ENCODE measurements at regions not wholly inside any gene's neighbourhood (a gene's known extent, or its start where the extent isn't known, plus 50 kb on each side); places are given as distances from the start of the nearest gene placed in this dataset.

DNA sequence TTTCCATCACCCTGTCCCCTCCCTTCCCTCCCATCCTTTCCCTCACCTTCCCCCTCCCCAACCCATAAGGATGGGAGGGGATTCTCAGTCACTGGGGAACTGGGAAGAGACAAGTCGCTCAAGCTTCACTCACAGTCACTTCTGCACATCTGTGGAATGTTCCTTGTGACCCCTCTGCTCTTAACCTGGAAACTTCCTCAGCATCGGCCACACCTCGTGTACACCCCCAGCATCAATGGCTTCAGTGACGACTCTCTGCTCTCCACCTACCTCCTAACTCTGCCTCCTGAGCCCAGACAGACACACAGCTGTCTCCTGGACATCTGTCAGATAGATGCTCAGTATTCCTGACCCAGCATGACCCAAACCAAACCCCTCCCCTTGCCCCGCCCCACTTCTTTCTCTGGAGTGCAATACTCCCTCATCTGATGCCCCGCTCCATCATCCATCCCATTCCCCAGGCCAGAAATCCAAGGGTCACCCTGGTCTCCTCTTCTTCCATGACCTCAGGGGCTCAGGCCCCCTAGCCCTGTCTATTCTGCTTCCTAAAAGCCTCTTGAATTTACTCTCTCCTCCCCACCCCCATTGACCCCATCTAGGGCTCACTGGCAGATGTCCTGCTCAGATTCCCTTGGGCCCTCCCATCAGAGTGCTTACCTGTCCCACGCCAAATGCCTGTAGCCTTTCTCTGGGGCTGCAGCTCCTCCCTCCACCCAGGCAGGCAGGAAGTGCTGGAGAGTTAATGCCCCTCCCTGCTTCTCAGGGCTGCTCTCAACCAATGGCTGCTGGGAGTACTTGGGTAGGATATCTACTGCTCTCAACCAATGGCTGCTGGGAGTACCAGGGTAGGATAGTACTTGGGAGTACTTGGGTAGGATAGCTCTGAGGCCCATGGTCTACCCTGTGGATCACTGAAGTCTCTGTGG, 83.1 kb upstream of the CSF3R start:
- Mint-ChIP-seq H3K9me3 (no peaks in the 10 kb centered on the region), H3K27me3 (peaks cover 4 to 19% (median 10%) of the 10 kb centered on the region in 3 donors), H3K36me3 (no peaks in the 10 kb centered on the region), H3K27ac (no peak overlapping the region), H3K4me3 (no peak overlapping the region), H3K4me1 (no peaks in the 10 kb centered on the region)
- no peak for ATAC-seq (ENCODE audit: low read depth in 2 of 2)
- DNase-seq = no peak

DNA sequence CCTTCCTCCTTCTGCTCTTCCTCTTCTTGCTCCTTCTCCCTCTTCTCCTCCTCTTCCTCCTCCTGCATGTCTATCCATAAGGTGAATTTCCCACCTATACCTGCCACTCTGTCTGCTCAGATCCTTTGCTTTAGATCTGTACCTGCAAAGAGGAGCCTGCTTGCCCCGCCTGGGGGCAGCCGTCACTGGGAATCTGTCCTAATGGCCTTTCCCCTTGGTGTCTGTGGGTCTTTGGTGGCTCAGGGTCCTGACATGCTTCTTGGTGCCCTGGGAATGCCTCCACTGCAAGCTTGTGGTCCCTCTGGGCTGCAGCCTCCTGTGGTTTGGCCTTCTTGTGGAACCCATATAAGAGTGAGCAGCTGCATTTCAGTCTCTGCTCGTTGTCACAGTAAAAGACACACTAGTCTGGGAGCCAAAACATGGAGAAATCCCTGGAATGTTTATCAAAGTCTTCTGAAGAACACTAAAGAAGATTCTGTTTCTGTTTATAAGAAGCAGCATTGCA, 79.5 kb upstream of the CSF3R start:
- H3K4me1 Mint-ChIP-seq = no peaks in the 10 kb centered on the region
- no peak overlapping the region for H3K27ac Mint-ChIP-seq
- peaks cover 4 to 26% (median 9%) of the 10 kb centered on the region in 3 donors for H3K27me3 Mint-ChIP-seq
- no peak for DNase-seq
- no peaks in the 10 kb centered on the region for H3K36me3 Mint-ChIP-seq
- no peaks in the 10 kb centered on the region for H3K9me3 Mint-ChIP-seq
- H3K4me3 Mint-ChIP-seq = no peak overlapping the region
- no peak for ATAC-seq (ENCODE audit: low read depth in 2 of 2)

DNA sequence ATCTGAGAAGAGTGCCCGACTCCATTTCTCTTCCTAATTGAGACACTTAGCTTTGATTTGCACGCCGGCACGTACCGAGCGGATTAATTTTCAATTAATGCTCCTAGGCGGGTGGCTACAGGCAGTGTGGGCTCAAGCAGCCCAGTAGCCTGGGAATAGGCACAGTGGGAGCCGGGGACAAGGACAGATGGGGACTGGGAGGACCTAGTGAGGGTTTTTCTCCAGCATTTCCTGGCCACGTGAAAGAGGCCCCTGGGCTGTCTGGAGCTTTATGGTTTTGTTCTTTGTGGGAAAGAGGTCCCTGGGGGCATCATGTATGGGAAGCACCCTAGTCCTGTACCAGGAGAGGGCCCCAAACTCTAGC, 78.6 kb upstream of the CSF3R start:
- Mint-ChIP-seq H3K27ac (no peak overlapping the region), H3K4me3 (no peak overlapping the region), H3K4me1 (no peaks in the 10 kb centered on the region), H3K36me3 (no peaks in the 10 kb centered on the region), H3K9me3 (no peaks in the 10 kb centered on the region), H3K27me3 (peaks cover 9 to 34% (median 9%) of the 10 kb centered on the region in 3 donors)
- DNase-seq (no peak), ATAC-seq (ENCODE audit: low read depth in 2 of 2) (no peak)

DNA sequence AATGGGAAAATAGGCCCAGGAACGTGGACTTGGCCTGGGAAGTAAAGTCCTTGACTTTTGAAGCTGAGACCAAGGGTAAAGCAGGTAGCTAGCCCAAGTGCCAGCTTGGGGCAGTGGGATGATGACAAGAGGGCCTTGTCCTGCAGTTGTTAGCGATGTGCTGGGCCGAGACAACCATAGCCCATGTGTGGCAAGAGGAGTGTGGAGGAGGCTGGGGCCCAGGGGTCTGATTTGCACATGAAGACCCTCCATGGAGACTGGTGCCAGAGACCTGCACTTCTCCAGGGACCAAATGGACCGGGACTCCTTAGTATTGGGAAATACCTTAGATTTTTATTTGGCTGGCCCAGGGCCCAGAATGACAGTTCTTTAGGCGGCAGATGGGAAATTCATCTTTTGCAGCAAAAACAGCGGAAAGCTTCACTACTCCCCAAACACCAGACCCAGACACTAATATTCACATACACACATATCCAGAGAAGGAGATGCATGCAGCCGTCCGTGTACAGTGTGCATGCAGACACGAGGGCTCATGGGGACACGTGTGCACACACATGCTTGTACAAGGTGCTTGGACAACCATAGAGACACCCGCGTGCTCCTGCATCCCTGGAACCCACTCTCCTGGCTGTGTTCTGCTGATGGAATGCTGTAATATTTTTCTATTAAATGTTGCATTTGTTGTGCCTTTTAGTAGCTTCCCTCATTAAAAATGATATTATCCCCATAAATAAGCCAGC, 78.1 kb upstream of the CSF3R start:
- no peak overlapping the region for H3K27ac Mint-ChIP-seq
- no peak for ATAC-seq (ENCODE audit: low read depth in 2 of 2)
- H3K27me3 Mint-ChIP-seq = peaks cover 4 to 31% (median 9%) of the 10 kb centered on the region in 3 donors
- DNase-seq = no peak
- no peaks in the 10 kb centered on the region for H3K4me1 Mint-ChIP-seq
- H3K9me3 Mint-ChIP-seq = no peaks in the 10 kb centered on the region
- H3K4me3 Mint-ChIP-seq = no peak overlapping the region
- H3K36me3 Mint-ChIP-seq = no peaks in the 10 kb centered on the region

DNA sequence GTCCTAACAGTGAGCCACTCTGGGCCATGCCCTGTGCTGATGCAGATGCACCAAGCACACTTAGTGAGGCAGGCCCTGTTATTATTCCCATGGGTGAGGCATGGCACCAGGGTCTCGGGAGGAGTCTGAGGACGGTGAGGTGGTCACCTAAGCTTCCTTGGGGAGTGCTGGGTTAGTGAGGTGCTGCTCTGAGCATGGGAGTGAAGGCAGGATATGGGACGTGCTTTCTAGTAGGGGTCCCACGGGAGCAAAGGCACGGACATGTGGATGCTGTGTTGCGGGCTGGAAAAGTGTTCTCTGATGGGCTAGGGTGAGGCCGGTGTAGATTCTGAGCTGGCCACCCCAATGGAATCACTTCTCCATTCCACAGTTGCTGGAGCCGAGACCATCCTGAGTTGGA, 77.5 kb upstream of the CSF3R start:
- ATAC-seq (ENCODE audit: low read depth in 2 of 2) (no peak), DNase-seq (no peak)
- H3K27me3 Mint-ChIP-seq = peaks cover 2 to 31% (median 9%) of the 10 kb centered on the region in 3 donors
- no peaks in the 10 kb centered on the region for H3K9me3 Mint-ChIP-seq
- H3K27ac Mint-ChIP-seq = no peak overlapping the region
- H3K4me3 Mint-ChIP-seq = peak overlapping the region in 1 of 8 donors; percentile 59
- H3K36me3 Mint-ChIP-seq = no peaks in the 10 kb centered on the region
- H3K4me1 Mint-ChIP-seq = no peaks in the 10 kb centered on the region

DNA sequence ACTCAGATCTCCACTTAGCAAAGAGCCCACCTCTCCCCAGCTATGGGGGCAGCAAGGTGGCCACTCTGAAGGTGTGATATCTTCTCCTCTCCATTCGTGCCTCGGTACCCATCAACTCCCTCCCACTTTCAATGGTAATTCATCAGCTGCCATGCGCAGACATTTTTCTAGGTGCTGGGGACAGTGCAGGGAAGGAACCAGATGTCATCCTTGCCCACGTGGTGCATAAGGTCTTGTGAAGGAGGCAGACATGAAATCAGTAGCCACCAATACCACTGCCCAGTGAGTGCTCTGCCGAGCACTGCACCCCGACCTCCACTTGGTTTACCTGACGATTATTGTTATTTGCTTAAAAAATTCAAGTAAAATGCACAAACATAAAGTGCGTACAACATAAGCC, 76.3 kb upstream of the CSF3R start:
- Mint-ChIP-seq H3K36me3 (no peaks in the 10 kb centered on the region), H3K4me3 (no peak overlapping the region), H3K9me3 (no peaks in the 10 kb centered on the region), H3K4me1 (no peaks in the 10 kb centered on the region), H3K27ac (no peak overlapping the region), H3K27me3 (peaks cover 12 to 41% (median 13%) of the 10 kb centered on the region in 3 donors)
- ATAC-seq (ENCODE audit: low read depth in 2 of 2) = no peak
- no peak for DNase-seq

DNA sequence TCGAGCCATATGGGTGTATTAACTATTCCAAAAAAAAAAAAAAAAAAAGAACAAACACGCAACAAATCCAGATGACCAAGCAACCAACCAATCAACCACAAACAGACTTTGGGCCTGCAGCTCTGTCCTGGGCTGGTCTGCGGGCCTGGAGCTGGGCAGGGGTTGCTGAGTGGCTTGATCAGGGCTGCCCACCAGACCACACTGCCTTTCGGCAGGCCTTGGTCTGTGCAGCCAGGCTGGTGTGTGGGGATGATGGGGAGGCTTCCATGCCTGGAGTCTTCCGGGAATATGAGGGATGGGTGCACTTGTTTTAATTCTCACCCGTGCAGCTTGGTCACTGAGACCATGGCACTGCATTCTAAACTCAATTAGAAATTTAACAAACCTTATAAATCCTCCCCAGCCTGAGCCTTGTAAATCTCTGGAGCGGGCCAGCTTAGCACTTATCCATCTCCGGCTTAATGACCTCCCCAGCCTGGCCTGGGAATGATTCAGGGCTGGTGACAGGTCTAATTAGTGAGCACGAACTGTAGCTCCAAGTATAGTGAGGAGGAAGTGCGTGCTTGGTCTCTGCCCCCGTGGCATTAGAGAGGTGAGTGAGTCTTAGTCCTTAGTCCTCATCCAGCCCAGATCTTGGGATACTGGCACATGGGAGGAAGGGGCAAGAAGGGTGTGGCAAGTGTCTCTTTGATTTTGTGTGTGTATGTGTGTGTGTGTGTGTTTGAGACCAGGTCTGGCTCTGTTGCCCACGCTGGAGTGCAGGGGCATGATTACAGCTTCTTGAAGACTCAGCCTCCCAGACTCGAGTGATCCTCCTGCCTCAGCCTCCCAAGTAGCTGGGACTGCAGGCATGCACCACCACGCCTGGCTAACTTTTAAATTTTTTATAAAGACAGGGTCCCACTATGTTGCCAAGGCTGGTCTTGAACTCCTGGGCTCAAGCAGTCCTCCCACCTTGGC, 74.6 kb upstream of the CSF3R start:
- Mint-ChIP-seq H3K36me3 (no peaks in the 10 kb centered on the region), H3K27me3 (peaks cover 20 to 59% (median 31%) of the 10 kb centered on the region in 3 donors), H3K4me3 (no peak overlapping the region), H3K4me1 (peaks cover 0 to 3% (median 3%) of the 10 kb centered on the region in 3 donors), H3K9me3 (no peaks in the 10 kb centered on the region), H3K27ac (no peak overlapping the region)
- DNase-seq = no peak
- ATAC-seq (ENCODE audit: low read depth in 2 of 2) = no peak

DNA sequence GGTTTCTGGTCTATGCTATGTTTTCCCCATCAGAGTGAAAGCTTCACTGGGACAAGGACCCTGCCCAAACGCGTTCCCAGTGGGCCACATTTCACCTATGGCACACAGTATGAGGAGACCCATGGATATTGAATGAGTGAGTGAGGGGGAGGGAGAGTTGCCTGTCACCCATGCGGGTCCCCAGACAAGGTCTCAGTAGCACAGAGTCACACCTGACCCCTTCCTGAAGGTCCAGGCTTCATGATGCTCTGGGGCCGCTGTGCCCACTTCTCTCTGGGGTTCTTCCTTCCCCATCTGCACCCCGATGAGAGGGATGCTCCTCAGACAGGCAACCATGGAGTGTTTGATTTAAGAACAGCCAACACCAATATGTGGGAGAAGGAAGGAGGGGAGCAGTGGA, 72.3 kb upstream of the CSF3R start:
- Mint-ChIP-seq H3K4me3 (no peak overlapping the region), H3K27ac (peak overlapping the region in 1 of 6 donors; percentile 17), H3K4me1 (peaks cover 0 to 3% (median 3%) of the 10 kb centered on the region in 3 donors), H3K27me3 (peaks cover 20 to 66% (median 31%) of the 10 kb centered on the region in 3 donors), H3K36me3 (no peaks in the 10 kb centered on the region), H3K9me3 (no peaks in the 10 kb centered on the region)
- ATAC-seq (ENCODE audit: low read depth in 2 of 2) (no peak), DNase-seq (no peak)

DNA sequence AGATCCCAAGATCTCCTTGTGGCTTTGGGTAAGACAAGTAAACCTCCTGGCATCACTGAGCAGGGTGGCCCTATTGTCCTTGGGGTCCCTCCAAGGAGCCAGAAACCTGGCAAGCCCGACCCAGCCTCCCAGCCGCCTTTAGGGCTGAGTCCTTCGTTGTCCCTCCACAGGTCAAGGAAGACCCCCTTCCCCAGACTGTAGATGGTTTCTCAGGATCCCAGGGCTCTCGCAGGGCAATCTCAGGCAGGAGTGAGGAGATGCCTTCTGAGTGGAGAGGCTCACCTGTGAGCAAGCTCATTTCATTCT, 71.6 kb upstream of the CSF3R start:
- Mint-ChIP-seq H3K27me3 (peaks cover 20 to 60% (median 31%) of the 10 kb centered on the region in 3 donors), H3K9me3 (no peaks in the 10 kb centered on the region), H3K4me1 (peaks cover 0 to 9% (median 3%) of the 10 kb centered on the region in 3 donors), H3K4me3 (no peak overlapping the region), H3K27ac (no peak overlapping the region), H3K36me3 (no peaks in the 10 kb centered on the region)
- no peak for DNase-seq
- no peak for ATAC-seq (ENCODE audit: low read depth in 2 of 2)

DNA sequence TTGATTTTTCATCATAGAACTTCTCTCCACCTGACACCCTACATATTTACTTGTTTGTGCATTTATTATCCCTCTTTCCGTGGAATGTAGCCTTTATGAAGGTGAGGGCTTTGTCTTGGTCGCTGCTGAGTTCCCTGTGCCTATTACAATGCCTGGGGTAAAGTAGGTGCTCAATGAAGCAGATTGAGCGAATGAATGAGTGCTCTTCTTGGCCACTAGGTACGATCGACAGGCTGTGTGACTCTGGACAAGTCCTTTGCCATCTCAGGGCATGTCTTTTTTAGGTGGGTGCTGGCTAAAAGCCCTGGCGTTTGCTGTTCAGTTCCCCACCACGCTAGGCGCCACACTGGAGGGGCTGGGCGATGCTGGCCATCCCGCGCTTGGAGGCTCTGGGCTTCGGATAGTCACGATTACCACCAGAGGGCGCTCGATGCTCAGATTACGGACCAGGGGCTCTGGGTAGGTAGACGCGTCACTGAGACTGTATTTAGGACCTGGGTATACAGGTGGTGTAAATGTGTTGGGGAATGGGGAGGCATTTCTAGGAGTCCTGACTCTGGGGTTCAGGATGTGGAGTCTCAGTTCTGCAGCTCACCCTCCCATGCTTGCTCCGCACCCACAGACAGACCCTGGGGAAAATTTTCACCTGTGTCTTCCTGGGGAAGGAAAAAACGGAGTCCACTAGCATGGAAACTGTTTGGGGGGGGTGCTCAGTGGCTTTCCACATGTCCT, 71.0 kb upstream of the CSF3R start:
- DNase-seq (peak; percentile 39), ATAC-seq (ENCODE audit: low read depth in 2 of 2) (peak; percentile 58 to 82)
- H3K27me3 Mint-ChIP-seq = peaks cover 20 to 60% (median 31%) of the 10 kb centered on the region in 3 donors
- H3K36me3 Mint-ChIP-seq = no peaks in the 10 kb centered on the region
- H3K27ac Mint-ChIP-seq = no peak overlapping the region
- H3K4me1 Mint-ChIP-seq = peaks cover 0 to 11% (median 3%) of the 10 kb centered on the region in 3 donors
- no peaks in the 10 kb centered on the region for H3K9me3 Mint-ChIP-seq
- H3K4me3 Mint-ChIP-seq = no peak overlapping the region

DNA sequence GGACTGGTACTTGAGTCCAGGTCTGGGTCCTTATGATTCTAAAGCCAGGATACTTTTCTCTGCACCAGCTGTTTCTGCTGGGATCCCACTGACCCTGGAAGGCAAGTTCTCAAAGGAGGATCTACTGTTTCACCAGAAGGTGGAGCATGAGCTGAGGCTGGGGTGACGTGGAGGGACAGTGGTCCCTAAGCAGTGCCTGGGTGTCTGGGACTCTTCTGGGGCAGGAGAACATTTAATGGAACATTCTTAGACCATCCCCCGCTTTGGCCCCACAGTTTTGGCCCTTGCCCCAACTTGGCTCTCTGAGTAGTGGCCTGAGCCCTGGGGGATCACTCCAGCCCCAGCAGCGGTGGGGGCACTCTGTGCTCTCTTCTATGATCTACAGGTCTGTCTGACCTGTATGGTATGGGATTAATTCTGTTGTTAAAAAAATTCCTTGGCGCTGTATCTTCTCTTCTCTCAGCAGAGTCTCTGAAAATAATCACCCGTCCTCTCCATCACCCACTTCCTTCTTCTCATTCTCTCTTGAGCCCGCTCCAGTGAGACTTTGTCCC, 60.3 kb upstream of the CSF3R start:
- H3K9me3 Mint-ChIP-seq = peaks cover 0 to 4% (median 0%) of the 10 kb centered on the region in 7 donors
- H3K36me3 Mint-ChIP-seq = no peaks in the 10 kb centered on the region
- ATAC-seq (ENCODE audit: low read depth in 2 of 2) (no peak), DNase-seq (no peak)
- H3K4me3 Mint-ChIP-seq = no peak overlapping the region
- peaks cover 0 to 4% (median 0%) of the 10 kb centered on the region in 3 donors for H3K4me1 Mint-ChIP-seq
- peaks cover 27 to 43% (median 41%) of the 10 kb centered on the region in 3 donors for H3K27me3 Mint-ChIP-seq
- peak overlapping the region in 2 of 6 donors; percentile 61 to 73 for H3K27ac Mint-ChIP-seq

All from naive B cell (primary cell).